Epithelial cell of esophagus (primary cell): ENCODE measurements at regions not wholly inside any gene's neighbourhood (a gene's known extent, or its start where the extent isn't known, plus 50 kb on each side); places are given as distances from the start of the nearest gene placed in this dataset.

Source experiments
- DNase-seq: peaks from one replicate; pipeline ENCODE4 v3.0.0; 2010; ENCODE audit warnings: low read depth
- H3K4me3 ChIP-seq: 2 replicates; pipeline ENCODE4 v1.5.1; 2011; ENCODE audit warnings: mild to moderate bottlenecking, low read length, control low read depth
- TF ChIP-seq, protein P1 (sequence below): IDR thresholded peaks from 2 replicates; pipeline ENCODE4 v1.5.1; 2011; ENCODE audit warnings: low read depth, mild to moderate bottlenecking, low read length, control low read depth, inconsistent platforms; ENCODE audit not compliant: insufficient read depth; ENCODE audit errors: missing control alignments

DNA sequence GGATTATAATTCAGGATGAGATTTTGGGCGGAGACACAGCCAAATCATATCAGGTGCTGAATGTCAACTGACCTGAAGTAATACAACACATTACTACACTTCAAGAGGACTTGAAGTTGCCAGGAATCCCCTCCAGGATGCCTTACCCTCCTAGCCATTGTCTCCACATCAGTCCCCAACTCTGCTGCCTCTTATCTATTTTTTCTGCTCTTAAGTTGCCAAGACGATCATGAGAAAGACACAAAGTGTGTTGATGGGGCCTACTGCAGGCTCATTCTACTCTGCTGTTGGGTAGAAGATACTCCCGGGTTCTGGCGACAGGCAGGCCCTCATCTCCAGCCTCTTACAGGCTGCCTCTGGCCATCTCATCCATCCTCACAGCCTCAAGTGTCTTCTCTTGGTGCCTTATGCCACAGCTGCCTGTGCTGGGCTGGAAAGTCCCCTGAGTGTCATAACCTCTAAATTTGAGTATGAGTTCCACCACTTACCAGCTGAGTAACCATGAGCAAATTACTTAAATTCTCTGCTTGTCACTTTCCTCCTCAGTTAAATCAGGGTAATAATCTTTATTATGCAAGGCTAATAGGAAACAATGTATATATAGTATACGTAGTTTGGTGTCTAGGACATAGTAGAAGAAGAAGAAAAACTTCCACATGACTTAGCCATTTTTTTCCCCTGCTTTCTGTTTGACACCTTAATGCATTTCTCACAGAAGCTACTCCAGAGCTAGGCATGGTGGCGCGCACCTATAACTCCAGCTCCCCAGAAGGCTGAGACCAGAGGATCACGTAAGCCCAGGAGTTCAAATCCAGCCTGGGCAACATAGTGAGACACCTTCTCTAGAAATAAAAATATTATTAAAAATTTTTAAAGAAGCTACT lies 73.0 kb upstream of the SNX2 start:
- TF ChIP-seq, protein P1, sequence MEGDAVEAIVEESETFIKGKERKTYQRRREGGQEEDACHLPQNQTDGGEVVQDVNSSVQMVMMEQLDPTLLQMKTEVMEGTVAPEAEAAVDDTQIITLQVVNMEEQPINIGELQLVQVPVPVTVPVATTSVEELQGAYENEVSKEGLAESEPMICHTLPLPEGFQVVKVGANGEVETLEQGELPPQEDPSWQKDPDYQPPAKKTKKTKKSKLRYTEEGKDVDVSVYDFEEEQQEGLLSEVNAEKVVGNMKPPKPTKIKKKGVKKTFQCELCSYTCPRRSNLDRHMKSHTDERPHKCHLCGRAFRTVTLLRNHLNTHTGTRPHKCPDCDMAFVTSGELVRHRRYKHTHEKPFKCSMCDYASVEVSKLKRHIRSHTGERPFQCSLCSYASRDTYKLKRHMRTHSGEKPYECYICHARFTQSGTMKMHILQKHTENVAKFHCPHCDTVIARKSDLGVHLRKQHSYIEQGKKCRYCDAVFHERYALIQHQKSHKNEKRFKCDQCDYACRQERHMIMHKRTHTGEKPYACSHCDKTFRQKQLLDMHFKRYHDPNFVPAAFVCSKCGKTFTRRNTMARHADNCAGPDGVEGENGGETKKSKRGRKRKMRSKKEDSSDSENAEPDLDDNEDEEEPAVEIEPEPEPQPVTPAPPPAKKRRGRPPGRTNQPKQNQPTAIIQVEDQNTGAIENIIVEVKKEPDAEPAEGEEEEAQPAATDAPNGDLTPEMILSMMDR: no peak
- no peak for DNase-seq
- H3K4me3 ChIP-seq: no peak overlapping the region

GRCh38 chr5:122702524-122702875 lies 72.4 kb upstream of the SNX2 start:
- TF ChIP-seq, protein P1: no peak
- no peak overlapping the region for H3K4me3 ChIP-seq
- no peak for DNase-seq

GRCh38 chr5:122703203-122703602 lies 71.7 kb upstream of the SNX2 start:
- TF ChIP-seq, protein P1: no peak
- DNase-seq: no peak

GRCh38 chr5:122704247-122705036 lies 70.4 kb upstream of the SNX2 start:
- peak; percentile 67 for DNase-seq
- TF ChIP-seq, protein P1: peak; percentile 59
- no peak overlapping the region for H3K4me3 ChIP-seq

More at GRCh38 chr5:122703203-122703602, 71.7 kb upstream of the SNX2 start:
- H3K4me3 ChIP-seq: no peak overlapping the region

GRCh38 chr5:122705851-122706250 lies 69.0 kb upstream of the SNX2 start:
- no peak overlapping the region for H3K4me3 ChIP-seq
- DNase-seq: no peak
- TF ChIP-seq, protein P1: no peak

GRCh38 chr5:122707796-122708195 lies 67.1 kb upstream of the SNX2 start:
- H3K4me3 ChIP-seq: no peak overlapping the region
- TF ChIP-seq, protein P1: no peak
- peak; percentile 29 for DNase-seq
